ENCODE measurements at regions not wholly inside any gene's neighbourhood (a gene's known extent, or its start where the extent isn't known, plus 50 kb on each side); places are given as distances from the start of the nearest gene placed in this dataset.

GRCh38 chr2:149739171-149739882, 151.8 kb upstream of the MMADHC start:
- ATAC-seq (no peak), DNase-seq (no peak)
- no peak for TF ChIP-seq CTCF (IDR thresholded peaks at IDR 0.05)
- Mint-ChIP-seq H3K36me3 (no peaks in the 10 kb centered on the region), H3K27me3 (ENCODE audit: low read depth in 2 of 2) (no peaks in the 10 kb centered on the region), H3K9me3 (peaks cover 4 to 17% of the 10 kb centered on the region in 2 donors), H3K4me1 (no peaks in the 10 kb centered on the region), H3K27ac (no peak overlapping the region), H3K4me3 (no peak overlapping the region)
- H3K4me3 ChIP-seq (ENCODE audit: low read length) = no peak overlapping the region
- no peaks in the 10 kb centered on the region for H3K36me3 ChIP-seq (ENCODE audit: control insufficient read depth, insufficient read depth, low read length)
- no peaks in the 10 kb centered on the region for H3K27me3 ChIP-seq (ENCODE audit: control insufficient read depth, insufficient read depth, low read length)
- WGBS (ENCODE audit: insufficient coverage) = 85% methylated on average over 6 of the region's 6 CpGs
- intact Hi-C loops (cut with micrococcal nuclease) = no loop called here
- H3K27ac ChIP-seq (ENCODE audit: low read length) = no peak overlapping the region
- H3K9me3 ChIP-seq (ENCODE audit: control insufficient read depth, insufficient read depth, low read length) = no peaks in the 10 kb centered on the region
- no peaks in the 10 kb centered on the region for H3K4me1 ChIP-seq (ENCODE audit: control insufficient read depth, insufficient read depth, low read length)

DNA sequence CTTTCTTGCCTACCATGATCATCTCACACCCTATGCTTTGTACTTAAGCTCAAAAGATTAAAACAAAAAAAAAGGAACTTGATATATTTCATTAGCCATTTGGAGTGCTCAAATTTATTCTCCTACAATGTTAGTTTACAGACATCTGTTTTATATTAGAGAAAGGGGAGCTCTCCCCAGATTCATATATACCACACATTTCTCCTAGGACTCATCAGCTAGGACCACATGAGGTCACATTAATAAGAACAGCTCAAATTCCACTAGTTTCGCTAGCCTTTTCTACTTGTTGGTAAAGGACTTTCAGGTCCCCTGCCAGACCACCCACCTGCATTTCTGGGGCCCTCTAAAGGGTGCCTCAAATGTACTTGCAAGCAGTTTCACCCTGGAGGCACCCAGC, 151.2 kb upstream of the MMADHC start:
- Mint-ChIP-seq H3K36me3 (no peaks in the 10 kb centered on the region), H3K27me3 (ENCODE audit: low read depth in 2 of 2) (no peaks in the 10 kb centered on the region), H3K9me3 (peaks cover 4 to 12% of the 10 kb centered on the region in 2 donors), H3K4me1 (no peaks in the 10 kb centered on the region), H3K4me3 (no peak overlapping the region), H3K27ac (no peak overlapping the region)
- Histone ChIP-seq H3K36me3 (ENCODE audit: control insufficient read depth, insufficient read depth, low read length) (no peaks in the 10 kb centered on the region), H3K27ac (ENCODE audit: low read length) (no peak overlapping the region), H3K9me3 (ENCODE audit: control insufficient read depth, insufficient read depth, low read length) (no peaks in the 10 kb centered on the region), H3K27me3 (ENCODE audit: control insufficient read depth, insufficient read depth, low read length) (no peaks in the 10 kb centered on the region), H3K4me1 (ENCODE audit: control insufficient read depth, insufficient read depth, low read length) (no peaks in the 10 kb centered on the region), H3K4me3 (ENCODE audit: low read length) (no peak overlapping the region)
- no peak for ATAC-seq
- DNase-seq = no peak
- intact Hi-C loops (cut with micrococcal nuclease) = no loop called here
- no peak for TF ChIP-seq CTCF (IDR thresholded peaks at IDR 0.05)
- 78% methylated on average over 1 of the region's 1 CpG for WGBS (ENCODE audit: insufficient coverage)

DNA sequence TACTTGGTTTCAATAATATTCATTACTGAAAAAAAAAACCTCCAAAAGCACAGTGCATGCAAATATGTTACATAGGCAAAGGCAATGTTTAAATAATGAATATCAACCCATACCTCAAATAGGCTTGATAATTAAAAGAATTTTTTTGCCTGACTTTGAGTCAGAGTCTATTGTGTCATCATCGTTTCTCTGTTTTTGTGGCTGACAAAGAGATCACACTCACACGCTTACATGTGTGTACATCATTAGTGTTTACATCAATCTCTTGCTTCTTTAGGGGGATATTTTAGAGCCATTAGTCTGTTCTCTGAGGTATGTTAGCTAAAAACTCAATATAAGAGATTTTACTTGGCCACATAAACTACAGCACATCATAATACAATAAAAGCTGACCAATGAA, 150.3 kb upstream of the MMADHC start:
- TF ChIP-seq CTCF (IDR thresholded peaks at IDR 0.05) = no peak
- H3K4me3 ChIP-seq (ENCODE audit: low read length) = no peak overlapping the region
- H3K9me3 Mint-ChIP-seq = peaks cover 4 to 11% of the 10 kb centered on the region in 2 donors
- H3K9me3 ChIP-seq (ENCODE audit: control insufficient read depth, insufficient read depth, low read length) = no peaks in the 10 kb centered on the region
- H3K4me1 Mint-ChIP-seq = no peaks in the 10 kb centered on the region
- 91% methylated on average over 2 of the region's 2 CpGs for WGBS (ENCODE audit: insufficient coverage)
- intact Hi-C loops (cut with micrococcal nuclease) = no loop called here
- H3K36me3 ChIP-seq (ENCODE audit: control insufficient read depth, insufficient read depth, low read length) = no peaks in the 10 kb centered on the region
- no peak for DNase-seq
- H3K27ac Mint-ChIP-seq = no peak overlapping the region
- no peaks in the 10 kb centered on the region for H3K27me3 ChIP-seq (ENCODE audit: control insufficient read depth, insufficient read depth, low read length)
- no peaks in the 10 kb centered on the region for H3K27me3 Mint-ChIP-seq (ENCODE audit: low read depth in 2 of 2)
- H3K4me1 ChIP-seq (ENCODE audit: control insufficient read depth, insufficient read depth, low read length) = no peaks in the 10 kb centered on the region
- no peak overlapping the region for H3K4me3 Mint-ChIP-seq
- no peak for ATAC-seq
- H3K36me3 Mint-ChIP-seq = no peaks in the 10 kb centered on the region
- H3K27ac ChIP-seq (ENCODE audit: low read length) = no peak overlapping the region
